HEK293 (cell line): ENCODE measurements at regions not wholly inside any gene's neighbourhood (a gene's known extent, or its start where the extent isn't known, plus 50 kb on each side); places are given as distances from the start of the nearest gene placed in this dataset.

Source experiments
- CTCF ChIA-PET: fragments of 350-600 bp; formaldehyde crosslinking; extraction: SDS; loops from one replicate; lab custom pipeline; 2021; ENCODE audit warnings: antibody characterized with exemption; lab: Yijun Ruan, JAX
- POLR2A ChIA-PET: fragments of 300-600 bp; formaldehyde crosslinking; extraction: SDS; loops from one replicate; lab custom pipeline; 2020; ENCODE audit warnings: antibody characterized with exemption, inconsistent platforms; lab: Yijun Ruan, JAX
- H3K27ac ChIP-seq: fragments of 200-500 bp; sonication (Bioruptor generic); 2 replicates; pipeline ENCODE4 v1.5.1; 2014; ENCODE audit warnings: low read depth, low read length, control low read depth, inconsistent platforms; ENCODE audit errors: extremely low read depth
- H3K36me3 ChIP-seq, 2 experiments: fragments of 200-500 bp in 1 of 2; sonication (Bioruptor generic) in 1 of 2; 1 replicate in 1 of 2; 2 replicates in 1 of 2; pipeline ENCODE4 v1.5.1; 2014 to 2017; ENCODE audit warnings: inconsistent platforms in 2 of 2, low read length in 2 of 2; ENCODE audit not compliant: control insufficient read depth in 2 of 2, insufficient read depth in 1 of 2
- H3K4me1 ChIP-seq: fragments of 200-500 bp; sonication (Bioruptor generic); 2 replicates; pipeline ENCODE4 v1.5.1; 2014; ENCODE audit warnings: mild to moderate bottlenecking, low read length, inconsistent platforms; ENCODE audit not compliant: control insufficient read depth, insufficient read depth
- H3K4me3 ChIP-seq: 2 replicates; pipeline ENCODE4 v1.5.1; 2011; ENCODE audit warnings: low read depth, mild to moderate bottlenecking, control low read depth, low read length, moderate library complexity
- H3K9me3 ChIP-seq: fragments of 200-500 bp; sonication (Bioruptor generic); 2 replicates; pipeline ENCODE4 v1.5.1; 2014; ENCODE audit warnings: low read depth, low read length, inconsistent platforms; ENCODE audit not compliant: control insufficient read depth, insufficient read depth
- GLI2 ChIP-seq: fragments of 450-650 bp; formaldehyde crosslinking; IDR thresholded peaks from 2 replicates; pipeline ENCODE4; 2017; ENCODE audit warnings: missing biosample characterization, missing genetic modification characterization, low read depth, borderline replicate concordance
- GLI4 ChIP-seq: fragments of 450-650 bp; formaldehyde crosslinking; IDR thresholded peaks from 2 replicates; pipeline ENCODE4 v1.5.1; 2016; ENCODE audit warnings: missing biosample characterization, missing genetic modification characterization
- HIC1 ChIP-seq: fragments of 450-650 bp; formaldehyde crosslinking; IDR thresholded peaks from 2 replicates; pipeline ENCODE4 v1.5.1; 2016; ENCODE audit warnings: missing biosample characterization, missing genetic modification characterization
- MEIS1 ChIP-seq: sonication (generic); formaldehyde crosslinking; IDR thresholded peaks from 2 replicates; pipeline ENCODE4 v1.8.1; 2022; ENCODE audit warnings: missing genetic modification reagents, mild to moderate bottlenecking, borderline replicate concordance
- PATZ1 ChIP-seq: fragments of 450-650 bp; formaldehyde crosslinking; IDR thresholded peaks from 2 replicates; pipeline ENCODE4 v1.5.1; 2016; ENCODE audit warnings: missing biosample characterization, missing genetic modification characterization
- PRDM2 ChIP-seq: fragments of 450-650 bp; formaldehyde crosslinking; IDR thresholded peaks from 2 replicates; pipeline ENCODE4 v1.5.1; 2016; ENCODE audit warnings: missing biosample characterization, missing genetic modification characterization, borderline replicate concordance
- SCRT1 ChIP-seq: fragments of 450-650 bp; formaldehyde crosslinking; IDR thresholded peaks from 2 replicates; pipeline ENCODE4 v1.5.1; 2016; ENCODE audit warnings: missing biosample characterization, missing genetic modification characterization, borderline replicate concordance
- SP2 ChIP-seq: fragments of 450-650 bp; formaldehyde crosslinking; IDR thresholded peaks from 2 replicates; pipeline ENCODE4 v1.5.1; 2016; ENCODE audit warnings: missing biosample characterization, missing genetic modification characterization
- ZBTB17 ChIP-seq: fragments of 450-650 bp; formaldehyde crosslinking; IDR thresholded peaks from 2 replicates; pipeline ENCODE4 v1.5.1; 2016; ENCODE audit warnings: missing biosample characterization, missing genetic modification characterization
- ZFHX2 ChIP-seq: fragments of 450-650 bp; formaldehyde crosslinking; conservative IDR thresholded peaks from 2 replicates; pipeline ENCODE4 v1.5.1; 2016; ENCODE audit warnings: missing biosample characterization, missing genetic modification characterization
- ZNF114 ChIP-seq: fragments of 450-650 bp; formaldehyde crosslinking; IDR thresholded peaks from 2 replicates; pipeline ENCODE4 v1.5.0; 2017; ENCODE audit warnings: missing biosample characterization, missing genetic modification characterization
- ZNF274 ChIP-seq, 2 experiments: fragments of 200-500 bp in 1 of 2; fragments of 450-650 bp in 1 of 2; sonication (Bioruptor generic) in 1 of 2; formaldehyde crosslinking in 1 of 2; IDR thresholded peaks; 2 replicates each; pipeline versions ENCODE4 v1.5.1 to v1.6.1; 2014 to 2016; ENCODE audit warnings: borderline replicate concordance in 1 of 2, inconsistent platforms in 1 of 2, low read length in 1 of 2, missing biosample characterization in 1 of 2, missing genetic modification characterization in 1 of 2
- ZNF311 ChIP-seq: fragments of 450-650 bp; formaldehyde crosslinking; IDR thresholded peaks from 2 replicates; pipeline ENCODE4 v1.5.1; 2017; ENCODE audit warnings: missing biosample characterization, missing genetic modification characterization, borderline replicate concordance
- ZNF473 ChIP-seq: fragments of 450-650 bp; formaldehyde crosslinking; IDR thresholded peaks from 2 replicates; pipeline ENCODE4 v1.5.1; 2017; ENCODE audit warnings: missing biosample characterization, missing genetic modification characterization
- ZNF530 ChIP-seq: fragments of 450-650 bp; formaldehyde crosslinking; IDR thresholded peaks from 2 replicates; pipeline ENCODE4 v1.5.1; 2016; ENCODE audit warnings: low read depth, missing biosample characterization, missing genetic modification characterization
- ZNF544 ChIP-seq: fragments of 450-650 bp; formaldehyde crosslinking; IDR thresholded peaks from 2 replicates; pipeline ENCODE4 v1.5.0; 2017; ENCODE audit warnings: missing biosample characterization, missing genetic modification characterization
- ZNF623 ChIP-seq: fragments of 450-650 bp; formaldehyde crosslinking; IDR thresholded peaks from 2 replicates; pipeline ENCODE4 v1.5.1; 2016; ENCODE audit warnings: missing biosample characterization, missing genetic modification characterization

GRCh38 chr2:128422571-128422970 lies 103.9 kb upstream of the HS6ST1 start:
- POLR2A ChIA-PET, result no interaction called here
- no peaks in the 10 kb centered on the region for H3K36me3 ChIP-seq
- no peaks in the 10 kb centered on the region for H3K9me3 ChIP-seq
- CTCF ChIA-PET, result interaction anchor here (1.0 kb wide), 1 partner anchor 15 kb away, joined by 3 read pairs; no protein-coding TSS in a partner anchor
- H3K4me1 ChIP-seq, result no peaks in the 10 kb centered on the region
- no peak overlapping the region for H3K4me3 ChIP-seq
- no peak for TF ChIP-seq ZNF544 (tag by site-specific recombination)
- no peak for TF ChIP-seq PRDM2 (tag by site-specific recombination)
- TF ChIP-seq SCRT1, result no peak
- TF ChIP-seq ZNF274 (IDR thresholded peaks at IDR 0.05; ENCODE audit: low read length), result no peak
- no peak for TF ChIP-seq ZNF274 (tag by site-specific recombination; IDR thresholded peaks at IDR 0.05; ENCODE audit: borderline replicate concordance)
- TF ChIP-seq ZNF623, result no peak
- TF ChIP-seq SP2 (tag by site-specific recombination), result no peak
- TF ChIP-seq, all 188 proteins: peak for 0
- H3K27ac ChIP-seq, result no peak overlapping the region

- no peaks in the 10 kb centered on the region for H3K9me3 ChIP-seq
- ChIA-PET CTCF (no interaction called here), POLR2A (interaction anchor here (0.7 kb wide), 1 partner anchor 78 kb away, joined by 3 read pairs; no protein-coding TSS in a partner anchor)
- TF ChIP-seq ZBTB17 (tag by site-specific recombination), result 0 out of 2 replicates have a peak, but pooled peaks have one; percentile 49
- TF ChIP-seq ZNF530 (tag by site-specific recombination), result no peak
- TF ChIP-seq, all 188 proteins: peak for 1
- no peaks in the 10 kb centered on the region for H3K4me1 ChIP-seq
- no peaks in the 10 kb centered on the region for H3K36me3 ChIP-seq
- no peak overlapping the region for H3K4me3 ChIP-seq
- no peak overlapping the region for H3K27ac ChIP-seq
Observed at GRCh38 chr2:128423788-128424165, 105.1 kb upstream of the HS6ST1 start.

GRCh38 chr2:128424406-128425171 lies 105.9 kb upstream of the HS6ST1 start:
- H3K36me3 ChIP-seq, result no peaks in the 10 kb centered on the region
- no peak overlapping the region for H3K4me3 ChIP-seq
- POLR2A ChIA-PET, result interaction anchor here (0.7 kb wide), 1 partner anchor 77 kb away, joined by 3 read pairs; no protein-coding TSS in a partner anchor
- H3K27ac ChIP-seq, result no peak overlapping the region
- no peak for TF ChIP-seq ZNF473 (tag by site-specific recombination)
- TF ChIP-seq ZNF311 (tag by site-specific recombination), result no peak
- TF ChIP-seq ZFHX2 (tag by site-specific recombination), result no peak
- no peak for TF ChIP-seq ZNF114
- no peak for TF ChIP-seq GLI2 (tag by site-specific recombination)
- no peak for TF ChIP-seq HIC1 (tag by site-specific recombination)
- TF ChIP-seq PATZ1 (tag by site-specific recombination), result no peak
- TF ChIP-seq GLI4 (tag by site-specific recombination), result no peak
- no peak for TF ChIP-seq ZNF274 (IDR thresholded peaks at IDR 0.05; ENCODE audit: low read length)
- TF ChIP-seq ZNF274 (tag by site-specific recombination; IDR thresholded peaks at IDR 0.05; ENCODE audit: borderline replicate concordance), result no peak
- TF ChIP-seq MEIS1 (CRISPR knock-in tag), result no peak
- TF ChIP-seq, all 188 proteins: peak for 0
- CTCF ChIA-PET, result no interaction called here
- H3K4me1 ChIP-seq, result no peaks in the 10 kb centered on the region
- H3K9me3 ChIP-seq, result no peaks in the 10 kb centered on the region
